Tibial nerve (tissue), 4 donors: ENCODE measurements at regions not wholly inside any gene's neighbourhood (a gene's known extent, or its start where the extent isn't known, plus 50 kb on each side); places are given as distances from the start of the nearest gene placed in this dataset.

ENCODE experiments used
- DNase-seq, 2 donors: peaks; one replicate each; pipeline ENCODE4 v3.0.0-alpha.2; 2019; ENCODE audit warnings: low spot score in 2 of 2
- H3K27ac ChIP-seq, 4 donors: fragments of 200-600 bp; sonication (generic) in 3 of 4; one replicate each; pipeline ENCODE4 v1.5.1; 2017 to 2019; ENCODE audit warnings: mild to moderate bottlenecking in 1 of 4
- H3K27me3 ChIP-seq, 2 donors: fragments of 200-600 bp; sonication (generic) in 1 of 2; one replicate each; pipeline versions ENCODE4 v1.5.1 to v1.6.0; 2017 to 2019
- H3K36me3 ChIP-seq, 3 donors: fragments of 200-600 bp; sonication (generic); one replicate each; pipeline ENCODE4 v1.5.1; 2018 to 2019
- H3K4me1 ChIP-seq, 4 donors: fragments of 200-600 bp; sonication (generic) in 3 of 4; one replicate each; pipeline ENCODE4 v1.5.1; 2017 to 2019
- H3K4me3 ChIP-seq, 4 donors: fragments of 200-600 bp; sonication (generic) in 3 of 4; one replicate each; pipeline ENCODE4 v1.5.1; 2017 to 2019; ENCODE audit warnings: mild to moderate bottlenecking in 1 of 4, moderate library complexity in 1 of 4
- H3K9me3 ChIP-seq, 4 donors: fragments of 200-600 bp; sonication (generic) in 3 of 4; one replicate each; pipeline ENCODE4 v1.5.1; 2017 to 2019
- EP300 ChIP-seq, 2 donors: sonication (generic); formaldehyde crosslinking; IDR thresholded peaks; one replicate each; pipeline ENCODE4 v1.6.1; 2017; ENCODE audit warnings: antibody characterized with exemption in 2 of 2, mild to moderate bottlenecking in 1 of 2
- POLR2A ChIP-seq, 2 donors: fragments of 450-650 bp; IDR thresholded peaks; one replicate each; pipeline ENCODE4 v1.6.1; 2017; ENCODE audit warnings: antibody characterized with exemption in 2 of 2, mild to moderate bottlenecking in 2 of 2, moderate library complexity in 2 of 2
- WGBS, 2 donors: methylation state at CpG; one replicate each; pipeline ENCODE4 v1.1.5; 2018; 5-methylcytosine and 5-hydroxymethylcytosine counted together
- TF ChIP-seq, protein P1 (sequence below), 5 experiments: fragments of 200-600 bp in 3 of 5; fragments of 450-650 bp in 2 of 5; sonication (generic) in 3 of 5; IDR thresholded peaks; one replicate each; pipeline ENCODE4 v1.5.1; 2016 to 2019; ENCODE audit warnings: antibody characterized with exemption in 5 of 5, mild to moderate bottlenecking in 3 of 5, moderate library complexity in 2 of 5

DNA sequence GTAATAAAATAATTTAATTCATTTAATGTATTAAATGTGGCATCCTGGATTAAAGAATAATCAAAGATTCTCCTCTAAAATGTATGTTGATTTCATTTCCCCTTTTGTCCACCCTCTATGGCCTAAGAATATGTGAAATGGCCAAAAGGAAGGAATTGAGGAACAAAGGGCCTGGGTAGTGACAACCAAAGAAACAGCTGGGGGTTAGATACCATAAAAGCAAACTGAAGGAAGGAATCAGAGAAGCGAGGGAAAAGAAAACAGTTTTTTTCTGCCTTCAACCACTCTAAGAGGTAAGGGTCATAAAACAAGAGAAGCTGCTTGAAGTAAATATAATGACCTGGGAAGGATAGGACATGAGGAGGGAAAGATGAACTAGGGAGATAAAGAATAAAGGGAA lies 139.3 kb downstream of the FAM76B start:
- no peaks in the 10 kb centered on the region for H3K27me3 ChIP-seq
- H3K27ac ChIP-seq, result no peak overlapping the region
- TF ChIP-seq POLR2A (IDR thresholded peaks at IDR 0.05) (no peak), EP300 (IDR thresholded peaks at IDR 0.05) (no peak)
- TF ChIP-seq, protein P1, sequence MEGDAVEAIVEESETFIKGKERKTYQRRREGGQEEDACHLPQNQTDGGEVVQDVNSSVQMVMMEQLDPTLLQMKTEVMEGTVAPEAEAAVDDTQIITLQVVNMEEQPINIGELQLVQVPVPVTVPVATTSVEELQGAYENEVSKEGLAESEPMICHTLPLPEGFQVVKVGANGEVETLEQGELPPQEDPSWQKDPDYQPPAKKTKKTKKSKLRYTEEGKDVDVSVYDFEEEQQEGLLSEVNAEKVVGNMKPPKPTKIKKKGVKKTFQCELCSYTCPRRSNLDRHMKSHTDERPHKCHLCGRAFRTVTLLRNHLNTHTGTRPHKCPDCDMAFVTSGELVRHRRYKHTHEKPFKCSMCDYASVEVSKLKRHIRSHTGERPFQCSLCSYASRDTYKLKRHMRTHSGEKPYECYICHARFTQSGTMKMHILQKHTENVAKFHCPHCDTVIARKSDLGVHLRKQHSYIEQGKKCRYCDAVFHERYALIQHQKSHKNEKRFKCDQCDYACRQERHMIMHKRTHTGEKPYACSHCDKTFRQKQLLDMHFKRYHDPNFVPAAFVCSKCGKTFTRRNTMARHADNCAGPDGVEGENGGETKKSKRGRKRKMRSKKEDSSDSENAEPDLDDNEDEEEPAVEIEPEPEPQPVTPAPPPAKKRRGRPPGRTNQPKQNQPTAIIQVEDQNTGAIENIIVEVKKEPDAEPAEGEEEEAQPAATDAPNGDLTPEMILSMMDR (IDR thresholded peaks at IDR 0.05), result no peak
- no peaks in the 10 kb centered on the region for H3K36me3 ChIP-seq
- no peak for DNase-seq
- H3K9me3 ChIP-seq, result no peaks in the 10 kb centered on the region
- peaks cover 0 to 37% (median 5%) of the 10 kb centered on the region in 4 donors for H3K4me1 ChIP-seq
- 68 to 76% methylated on average over 1 of the region's 1 CpG for WGBS, 2 donors
- no peak overlapping the region for H3K4me3 ChIP-seq

DNA sequence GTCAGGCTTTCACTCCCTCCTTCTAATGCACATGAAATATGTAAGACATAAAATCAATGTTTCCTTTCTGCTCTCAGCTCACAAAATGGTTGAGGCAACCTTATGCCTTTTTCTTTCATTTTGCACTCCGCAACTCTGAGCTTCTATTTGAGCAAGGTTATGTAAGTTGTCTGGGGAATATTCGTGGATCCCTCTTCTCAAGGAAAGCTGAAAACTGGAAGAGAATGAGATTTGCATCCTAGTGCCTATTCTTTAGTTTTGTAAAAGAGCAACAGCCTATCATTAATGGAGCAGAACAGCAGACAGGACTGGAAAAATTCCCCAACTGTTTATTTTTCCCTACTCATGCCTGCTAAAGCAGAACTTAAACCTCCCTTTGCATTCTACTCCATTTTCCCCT lies 141.7 kb downstream of the FAM76B start:
- H3K4me3 ChIP-seq, result no peak overlapping the region
- TF ChIP-seq EP300 (IDR thresholded peaks at IDR 0.05) (no peak), POLR2A (IDR thresholded peaks at IDR 0.05) (no peak)
- TF ChIP-seq, protein P1 (IDR thresholded peaks at IDR 0.05), result no peak

DNA sequence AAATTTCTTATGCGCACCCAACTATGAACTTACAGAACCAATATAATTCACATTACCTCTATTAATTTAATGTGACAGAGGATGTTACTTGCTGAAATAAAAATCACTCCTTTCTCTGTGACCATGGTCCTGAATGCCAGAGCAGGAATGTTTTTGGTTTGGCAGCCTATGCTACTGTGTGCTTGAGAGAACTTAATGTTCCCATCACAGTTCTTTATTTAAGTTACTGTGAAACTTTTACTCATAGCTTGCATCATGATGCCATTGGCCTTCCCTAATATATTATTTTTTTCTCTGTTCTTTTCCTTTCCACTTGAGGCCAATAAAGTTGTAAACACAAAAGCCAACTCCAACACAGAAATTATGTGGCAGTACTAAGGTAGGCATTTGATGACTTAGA lies 142.2 kb downstream of the FAM76B start:
- Histone ChIP-seq H3K27me3 (no peaks in the 10 kb centered on the region), H3K4me1 (peaks cover 0 to 34% (median 3%) of the 10 kb centered on the region in 4 donors), H3K9me3 (no peaks in the 10 kb centered on the region), H3K27ac (peak overlapping the region; percentile 41 to 87 (median 66)), H3K4me3 (no peak overlapping the region), H3K36me3 (no peaks in the 10 kb centered on the region)
- TF ChIP-seq, protein P1 (IDR thresholded peaks at IDR 0.05), result no peak
- TF ChIP-seq POLR2A (IDR thresholded peaks at IDR 0.05), result no peak
- peak; percentile 88 to 89 for TF ChIP-seq EP300 (IDR thresholded peaks at IDR 0.05)
- WGBS, 2 donors, result 90 to 96% methylated on average over 1 of the region's 1 CpG
- DNase-seq, result peak in 1 of 2 donors; percentile 46

More for the DNA sequence above, 141.7 kb downstream of the FAM76B start:
- 17 to 24% methylated on average over 2 of the region's 2 CpGs for WGBS, 2 donors
- no peaks in the 10 kb centered on the region for H3K27me3 ChIP-seq
- H3K4me1 ChIP-seq, result peaks cover 0 to 37% (median 3%) of the 10 kb centered on the region in 4 donors
- H3K9me3 ChIP-seq, result no peaks in the 10 kb centered on the region
- H3K36me3 ChIP-seq, result no peaks in the 10 kb centered on the region
- H3K27ac ChIP-seq, result peak overlapping the region; percentile 41 to 87 (median 66)
- no peak for DNase-seq

DNA sequence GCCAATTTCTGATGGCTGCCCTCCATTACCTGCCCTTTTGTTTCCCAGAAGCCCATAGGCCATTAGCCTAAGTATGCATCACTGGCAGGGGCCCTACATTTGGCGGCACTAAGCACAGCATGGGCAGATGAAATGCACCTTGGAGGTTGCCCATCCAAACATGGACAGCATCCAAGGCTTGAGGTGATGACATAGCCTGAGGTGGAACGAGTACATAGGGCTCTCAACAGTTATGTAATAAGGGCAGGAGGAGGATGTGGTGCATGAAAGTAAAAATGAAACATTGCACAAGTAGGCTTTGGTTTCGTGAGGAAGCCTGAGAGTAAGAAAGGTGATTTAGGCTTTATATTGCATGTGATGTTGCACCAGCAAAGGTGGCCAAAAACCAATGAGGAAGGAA lies 148.1 kb downstream of the FAM76B start:
- WGBS, 2 donors, result 65 to 70% methylated on average over 3 of the region's 3 CpGs
- H3K27me3 ChIP-seq, result no peaks in the 10 kb centered on the region
- H3K9me3 ChIP-seq, result peaks cover 0 to 5% (median 0%) of the 10 kb centered on the region in 4 donors
- peak overlapping the region in 2 of 4 donors; percentile 10 to 49 for H3K27ac ChIP-seq
- peak; percentile 37 to 45 for DNase-seq
- H3K36me3 ChIP-seq, result no peaks in the 10 kb centered on the region
- H3K4me3 ChIP-seq, result no peak overlapping the region
- H3K4me1 ChIP-seq, result peaks cover 0 to 5% (median 1%) of the 10 kb centered on the region in 4 donors
- TF ChIP-seq EP300 (IDR thresholded peaks at IDR 0.05) (peak in 1 of 2 donors; percentile 87), POLR2A (IDR thresholded peaks at IDR 0.05) (no peak)

DNA sequence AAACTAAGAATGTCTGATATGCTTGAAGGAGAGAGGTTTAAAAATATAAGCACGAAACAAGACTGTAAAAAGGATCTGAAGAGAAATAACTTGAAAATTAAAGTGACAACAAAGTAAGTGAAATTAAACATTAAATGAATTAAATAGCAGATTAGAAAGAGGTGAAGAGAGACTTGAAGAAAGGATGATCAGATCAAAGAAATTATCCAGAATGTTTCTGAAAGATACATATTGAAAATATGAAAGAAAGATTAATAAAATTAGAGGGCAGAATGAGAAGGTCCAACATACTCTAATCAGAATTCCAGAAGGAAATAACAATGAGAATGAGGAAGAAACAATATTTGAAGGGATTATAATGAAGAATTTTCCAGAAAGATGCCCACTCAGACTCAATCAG lies 151.1 kb downstream of the FAM76B start:
- 94 to 100% methylated on average over 1 of the region's 1 CpG for WGBS, 2 donors
- Histone ChIP-seq H3K36me3 (no peaks in the 10 kb centered on the region), H3K4me1 (peaks cover 0 to 2% (median 0%) of the 10 kb centered on the region in 4 donors), H3K4me3 (no peak overlapping the region), H3K27me3 (no peaks in the 10 kb centered on the region), H3K9me3 (peaks cover 0 to 5% (median 0%) of the 10 kb centered on the region in 4 donors), H3K27ac (no peak overlapping the region)
- no peak for DNase-seq
- TF ChIP-seq POLR2A (IDR thresholded peaks at IDR 0.05) (no peak), EP300 (IDR thresholded peaks at IDR 0.05) (no peak)
- TF ChIP-seq, protein P1 (IDR thresholded peaks at IDR 0.05), result no peak
